Endothelial cell of umbilical vein (primary cell): ENCODE measurements at regions not wholly inside any gene's neighbourhood (a gene's known extent, or its start where the extent isn't known, plus 50 kb on each side); places are given as distances from the start of the nearest gene placed in this dataset.

Experiments
- BruUV-seq: library from RNA; stranded (reverse); fragments of 400-500 nt; replicated peaks from 2 replicates; lab custom pipeline; 2021; lab: Mats Ljungman, UMichigan
- CTCF ChIA-PET: fragments of 300-600, 350-600 bp; sonication (Branson Sonifier 250); formaldehyde crosslinking; loops from one replicate; lab custom pipeline; 2021; ENCODE audit warnings: antibody characterized with exemption, inconsistent platforms; lab: Charles Lee
- POLR2A ChIA-PET: fragments of 300-600, 350-600 bp; sonication (Branson Sonifier 250); formaldehyde crosslinking; loops from one replicate; lab custom pipeline; 2021; ENCODE audit warnings: antibody characterized with exemption, inconsistent platforms; lab: Charles Lee
- DNase-seq: peaks from one replicate; pipeline ENCODE4 v3.0.0-alpha.2; 2011; ENCODE audit warnings: low read depth, low spot score
- FAIRE-seq: peaks from 2 replicates; lab custom pipeline; 2011; peaks lifted over from hg19 to GRCh38; lab: Jason Lieb, UNC
- H2AFZ ChIP-seq: 2 replicates; pipeline ENCODE4 v1.6.0; 2012; ENCODE audit warnings: low read depth, low read length, control low read depth, inconsistent platforms
- H3K27ac ChIP-seq: 2 replicates; pipeline ENCODE4 v1.5.1; 2011; ENCODE audit warnings: low read depth, mild to moderate bottlenecking, control low read depth, low read length, moderate library complexity; ENCODE audit not compliant: insufficient read depth
- H3K27me3 ChIP-seq, 2 experiments: 2 replicates each; pipeline versions ENCODE4 v1.6.0 to v1.6.1; 2011; ENCODE audit warnings: low read length in 2 of 2, mixed read lengths in 1 of 2; ENCODE audit not compliant: control insufficient read depth in 2 of 2, insufficient read depth in 2 of 2
- H3K36me3 ChIP-seq, 2 experiments: 2 replicates in 1 of 2; 3 replicates in 1 of 2; pipeline ENCODE4 v1.5.1; 2011; ENCODE audit warnings: low read length in 2 of 2, mild to moderate bottlenecking in 1 of 2, moderate library complexity in 1 of 2; ENCODE audit not compliant: control insufficient read depth in 2 of 2, insufficient read depth in 2 of 2; ENCODE audit errors: extremely low read depth in 1 of 2
- H3K4me1 ChIP-seq: 3 replicates; pipeline ENCODE4 v1.5.1; 2011; ENCODE audit warnings: mild to moderate bottlenecking, low read length; ENCODE audit not compliant: control insufficient read depth, insufficient read depth; ENCODE audit errors: extremely low read depth
- H3K4me2 ChIP-seq: 2 replicates; pipeline ENCODE4 v1.6.1; 2011; ENCODE audit warnings: low read length, control low read depth, mixed read lengths; ENCODE audit not compliant: insufficient read depth
- H3K4me3 ChIP-seq, 3 experiments: fragments of 200-600 bp in 1 of 3; sonication (generic), shearing (Covaris generic) in 1 of 3; replicated peaks in 1 of 3; 2 replicates each; pipeline ENCODE4 v1.5.1; 2011 to 2016; ENCODE audit warnings: control low read depth in 3 of 3, low read length in 3 of 3, mild to moderate bottlenecking in 2 of 3, inconsistent platforms in 1 of 3, low read depth in 1 of 3, moderate library complexity in 1 of 3; ENCODE audit not compliant: insufficient read depth in 1 of 3
- H3K79me2 ChIP-seq: 2 replicates; pipeline ENCODE4 v1.6.0; 2012; ENCODE audit warnings: low read length, inconsistent platforms; ENCODE audit not compliant: control insufficient read depth, insufficient read depth
- H3K9ac ChIP-seq: replicated peaks from 2 replicates; pipeline ENCODE3; 2011; ENCODE audit warnings: low read length, control low read depth; ENCODE audit not compliant: insufficient read depth; ENCODE audit errors: extremely low read depth
- H3K9me1 ChIP-seq: replicated peaks from 3 replicates; pipeline ENCODE4 v1.6.0; 2011; ENCODE audit warnings: mild to moderate bottlenecking, low read length; ENCODE audit not compliant: control insufficient read depth, insufficient read depth; ENCODE audit errors: extremely low read depth
- H3K9me3 ChIP-seq: replicated peaks from 2 replicates; pipeline ENCODE4 v1.5.1; 2012; ENCODE audit warnings: low read length, inconsistent platforms; ENCODE audit not compliant: control insufficient read depth, insufficient read depth
- H4K20me1 ChIP-seq: replicated peaks from 2 replicates; pipeline ENCODE3; 2011; ENCODE audit warnings: mild to moderate bottlenecking, low read length; ENCODE audit not compliant: control insufficient read depth, insufficient read depth; ENCODE audit errors: extremely low read depth
- EZH2 ChIP-seq: IDR thresholded peaks from 2 replicates; pipeline ENCODE4 v1.6.1; 2012; ENCODE audit warnings: borderline replicate concordance, low read depth, mild to moderate bottlenecking, moderate library complexity, low read length, inconsistent platforms; ENCODE audit not compliant: severe bottlenecking
- FOS ChIP-seq: IDR thresholded peaks from 2 replicates; pipeline ENCODE4 v1.6.1; 2011; ENCODE audit warnings: mild to moderate bottlenecking, low read length, moderate library complexity, borderline replicate concordance; ENCODE audit not compliant: insufficient read depth
- GATA2 ChIP-seq: IDR thresholded peaks from 2 replicates; pipeline ENCODE4 v1.7.0; 2011; ENCODE audit warnings: low read depth, mild to moderate bottlenecking, moderate library complexity, mixed read lengths, low read length; ENCODE audit not compliant: insufficient read length, insufficient read depth
- JUN ChIP-seq: IDR thresholded peaks from 2 replicates; pipeline ENCODE4 v1.6.1; 2011; ENCODE audit warnings: borderline replicate concordance, low read depth; ENCODE audit not compliant: insufficient read length, insufficient read depth
- MYC ChIP-seq: IDR thresholded peaks from one replicate; pipeline ENCODE4 v1.6.1; 2011; ENCODE audit warnings: mild to moderate bottlenecking, low read depth, low read length
- POLR2A ChIP-seq: IDR thresholded peaks from 2 replicates; pipeline ENCODE4 v1.6.1; 2012; ENCODE audit warnings: low read depth, mild to moderate bottlenecking, control low read depth, low read length
- POLR2AphosphoS5 ChIP-seq: IDR thresholded peaks from 2 replicates; pipeline ENCODE4 v1.6.1; 2012; ENCODE audit warnings: low read depth, mild to moderate bottlenecking, control low read depth, low read length, moderate library complexity; ENCODE audit not compliant: insufficient read depth
- dilution Hi-C: fragments of 300-500 bp; cut with MboI; formaldehyde crosslinking; loops from one replicate; pipeline ENCODE4 v1.15.0; 2019; ENCODE audit warnings: low sequenced_read_pairs; ENCODE audit not compliant: extremely low pct_ligation_motif_present
- intact Hi-C: fragments of 100-400 bp; cut with micrococcal nuclease; formaldehyde crosslinking; loops from one replicate; pipeline ENCODE4 v1.10.0; 2022
- TF ChIP-seq, protein P1 (sequence below), 2 donors: IDR thresholded peaks; 1 replicate in 1 of 2; 2 replicates in 1 of 2; pipeline ENCODE4 v1.5.1; 2011; ENCODE audit warnings: low read length in 2 of 2, mild to moderate bottlenecking in 2 of 2, moderate library complexity in 2 of 2, control low read depth in 1 of 2, inconsistent platforms in 1 of 2, low read depth in 1 of 2; ENCODE audit not compliant: insufficient read depth in 1 of 2; ENCODE audit errors: extremely low read depth in 1 of 2
- TF ChIP-seq, protein P2 (sequence below): IDR thresholded peaks from 2 replicates; pipeline ENCODE4 v1.6.1; 2011; ENCODE audit not compliant: insufficient read depth, insufficient read length

DNA sequence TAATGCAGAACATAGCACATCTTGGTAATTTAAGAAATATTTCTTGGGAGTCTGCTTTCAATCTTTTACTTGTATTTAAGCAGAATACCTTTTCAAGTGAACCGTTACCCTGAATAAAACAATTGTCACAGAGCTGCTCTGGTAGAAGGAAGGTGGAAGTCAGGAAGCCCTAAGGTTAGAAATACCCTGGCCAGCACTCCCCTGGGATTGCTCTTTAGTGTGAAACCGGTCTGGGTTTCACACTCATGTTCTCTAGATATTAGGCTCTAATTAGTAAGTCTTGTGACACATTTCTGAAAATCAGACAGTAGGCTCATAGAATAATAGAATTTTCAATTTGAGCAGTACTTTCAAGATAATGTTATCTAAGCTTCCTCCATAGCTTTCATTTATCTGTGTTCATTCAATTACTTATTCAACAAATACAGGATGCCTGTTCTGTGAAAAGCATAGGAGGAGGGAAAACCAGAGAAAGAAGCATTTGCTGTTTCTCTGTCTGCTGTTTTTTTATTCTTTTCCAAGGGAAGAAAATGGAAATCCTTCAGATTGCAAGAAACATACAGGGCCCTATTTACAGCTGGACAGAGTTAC is 825.5 kb downstream of the TLR4 start:
- dilution Hi-C loops (no loop called here), intact Hi-C loops (loop anchor here (1.0 to 10.0 kb wide), 5 partner anchors 48 to 1837 kb away; no protein-coding TSS in a partner anchor)
- TSS peak; percentile 63 for BruUV-seq
- no peaks in the 10 kb centered on the region for H3K9me1 ChIP-seq
- peaks cover 40% of the 10 kb centered on the region for H3K4me1 ChIP-seq
- H3K79me2 ChIP-seq: no peaks in the 10 kb centered on the region
- FAIRE-seq (no peak), DNase-seq (no peak)
- no peaks in the 10 kb centered on the region for H3K27me3 ChIP-seq
- H4K20me1 ChIP-seq: no peaks in the 10 kb centered on the region
- no peak for TF ChIP-seq POLR2A
- TF ChIP-seq MYC: no peak
- TF ChIP-seq, protein P1, sequence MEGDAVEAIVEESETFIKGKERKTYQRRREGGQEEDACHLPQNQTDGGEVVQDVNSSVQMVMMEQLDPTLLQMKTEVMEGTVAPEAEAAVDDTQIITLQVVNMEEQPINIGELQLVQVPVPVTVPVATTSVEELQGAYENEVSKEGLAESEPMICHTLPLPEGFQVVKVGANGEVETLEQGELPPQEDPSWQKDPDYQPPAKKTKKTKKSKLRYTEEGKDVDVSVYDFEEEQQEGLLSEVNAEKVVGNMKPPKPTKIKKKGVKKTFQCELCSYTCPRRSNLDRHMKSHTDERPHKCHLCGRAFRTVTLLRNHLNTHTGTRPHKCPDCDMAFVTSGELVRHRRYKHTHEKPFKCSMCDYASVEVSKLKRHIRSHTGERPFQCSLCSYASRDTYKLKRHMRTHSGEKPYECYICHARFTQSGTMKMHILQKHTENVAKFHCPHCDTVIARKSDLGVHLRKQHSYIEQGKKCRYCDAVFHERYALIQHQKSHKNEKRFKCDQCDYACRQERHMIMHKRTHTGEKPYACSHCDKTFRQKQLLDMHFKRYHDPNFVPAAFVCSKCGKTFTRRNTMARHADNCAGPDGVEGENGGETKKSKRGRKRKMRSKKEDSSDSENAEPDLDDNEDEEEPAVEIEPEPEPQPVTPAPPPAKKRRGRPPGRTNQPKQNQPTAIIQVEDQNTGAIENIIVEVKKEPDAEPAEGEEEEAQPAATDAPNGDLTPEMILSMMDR (IDR thresholded peaks at IDR 0.05; ENCODE audit: extremely low read depth in 1 of 2, insufficient read depth in 1 of 2, low read depth in 1 of 2, low read length in 2 of 2): no peak
- no peak for TF ChIP-seq JUN
- TF ChIP-seq POLR2AphosphoS5: no peak
- no peak for TF ChIP-seq FOS
- TF ChIP-seq, protein P2, sequence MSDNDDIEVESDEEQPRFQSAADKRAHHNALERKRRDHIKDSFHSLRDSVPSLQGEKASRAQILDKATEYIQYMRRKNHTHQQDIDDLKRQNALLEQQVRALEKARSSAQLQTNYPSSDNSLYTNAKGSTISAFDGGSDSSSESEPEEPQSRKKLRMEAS: no peak
- TF ChIP-seq EZH2: no peak
- no peak for TF ChIP-seq GATA2
- H3K27ac ChIP-seq: peak overlapping the region; percentile 95
- no peaks in the 10 kb centered on the region for H3K9me3 ChIP-seq
- H3K4me2 ChIP-seq: peak overlapping the region; percentile 39
- peak overlapping the region; percentile 51 for H3K9ac ChIP-seq
- no peak overlapping the region for H3K4me3 ChIP-seq
- CTCF ChIA-PET: interaction anchor here (0.6 to 1.7 kb wide), 4 partner anchors 9 to 1948 kb away, joined by 3 to 12 read pairs (median 3); no protein-coding TSS in a partner anchor
- POLR2A ChIA-PET: no interaction called here
- H3K36me3 ChIP-seq: no peaks in the 10 kb centered on the region
- H2AFZ ChIP-seq: no peak overlapping the region
